ENCODE measurements at regions not wholly inside any gene's neighbourhood (a gene's known extent, or its start where the extent isn't known, plus 50 kb on each side); places are given as distances from the start of the nearest gene placed in this dataset.
A peak's percentile ranks its signal among the peaks of the same experiment; 100 is the strongest.

DNA sequence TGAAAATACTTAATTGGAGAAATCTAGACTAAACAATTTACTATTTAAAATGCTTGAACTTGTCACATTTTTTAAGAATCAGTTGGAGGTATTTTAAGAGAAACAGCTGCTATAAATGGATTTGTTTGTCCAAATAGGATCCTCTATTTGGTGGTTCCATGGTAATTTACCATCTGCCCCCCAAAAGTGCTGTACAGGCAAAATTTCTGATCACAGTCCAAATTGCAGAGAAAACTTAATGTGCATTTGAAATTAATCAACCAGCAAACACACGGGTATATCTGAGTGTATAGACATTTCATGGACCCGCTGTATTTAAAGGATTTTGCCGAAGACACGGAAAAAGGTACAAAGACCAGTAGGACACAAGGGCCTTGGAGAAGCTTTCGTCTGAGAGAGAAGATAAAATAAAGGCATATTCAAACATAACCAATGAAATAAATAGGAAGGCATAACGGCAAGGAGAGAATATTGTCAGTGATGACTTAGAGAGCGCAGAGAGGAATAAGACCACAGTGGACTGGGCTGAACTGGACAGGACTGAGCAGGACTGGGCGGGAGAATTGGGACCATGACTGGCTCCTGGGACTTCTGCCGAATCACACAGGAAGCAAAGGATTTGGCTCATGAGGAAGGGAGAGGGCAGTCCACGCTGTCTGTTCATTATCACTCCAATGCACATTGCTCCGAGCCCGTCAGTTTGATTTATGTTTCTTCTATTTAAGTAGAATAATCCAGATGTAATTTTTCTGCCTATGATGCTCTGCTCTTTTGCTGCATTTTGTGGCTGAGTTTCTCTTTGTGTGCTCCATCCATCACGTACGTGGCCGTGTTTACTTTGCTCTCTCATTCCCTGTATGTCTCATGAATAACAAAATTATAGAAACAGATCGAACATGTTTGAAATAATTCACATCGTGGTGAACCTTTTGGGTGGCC lies 112.8 kb downstream of the PRLHR start:
- no peak for DNase-seq
- POLR2A ChIA-PET = no interaction called here
- no peaks in the 10 kb centered on the region for H3K9me3 Mint-ChIP-seq
- no peak overlapping the region for H3K4me3 Mint-ChIP-seq
- Histone ChIP-seq H3K27ac (ENCODE audit: low read depth, low read length) (no peak overlapping the region), H3K27me3 (ENCODE audit: insufficient read depth, low read length, poor library complexity, severe bottlenecking) (no peaks in the 10 kb centered on the region), H3K36me3 (ENCODE audit: insufficient read depth, low read length) (no peaks in the 10 kb centered on the region), H3K4me3 (ENCODE audit: low read length) (no peak overlapping the region), H3K9me3 (ENCODE audit: low read length) (no peaks in the 10 kb centered on the region), H3K4me1 (ENCODE audit: insufficient read depth, low read length) (no peaks in the 10 kb centered on the region)
- CTCF ChIA-PET = no interaction called here
- no peaks in the 10 kb centered on the region for H3K4me1 Mint-ChIP-seq
- no peak overlapping the region for H3K27ac Mint-ChIP-seq
- no peaks in the 10 kb centered on the region for H3K36me3 Mint-ChIP-seq
- peaks cover 0 to 4% of the 10 kb centered on the region in 2 donors for H3K27me3 Mint-ChIP-seq

DNA sequence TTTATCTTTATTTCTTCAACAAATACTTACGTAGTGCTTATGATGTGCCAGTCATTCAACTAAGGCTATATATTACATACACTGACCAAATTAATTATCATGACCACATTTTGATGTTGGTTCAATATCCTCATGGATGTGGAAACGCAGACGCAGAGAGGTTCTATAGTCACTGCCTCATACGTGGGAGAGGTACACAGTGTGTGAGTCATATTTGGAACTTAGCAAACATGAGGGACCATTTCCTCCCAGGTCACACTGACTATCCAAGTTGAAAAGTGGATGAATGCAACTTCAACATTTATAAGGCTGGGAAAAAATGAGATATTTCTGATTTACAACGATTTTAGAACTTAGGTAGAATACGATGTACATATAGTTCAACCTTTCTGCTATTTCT lies 113.6 kb downstream of the PRLHR start:
- ChIA-PET CTCF (no interaction called here), POLR2A (no interaction called here)
- H3K36me3 ChIP-seq (ENCODE audit: insufficient read depth, low read length) = no peaks in the 10 kb centered on the region
- no peak overlapping the region for H3K27ac ChIP-seq (ENCODE audit: low read depth, low read length)
- H3K27me3 ChIP-seq (ENCODE audit: insufficient read depth, low read length, poor library complexity, severe bottlenecking) = no peaks in the 10 kb centered on the region
- no peak overlapping the region for H3K4me3 Mint-ChIP-seq
- no peaks in the 10 kb centered on the region for H3K4me1 Mint-ChIP-seq
- no peaks in the 10 kb centered on the region for H3K9me3 Mint-ChIP-seq
- no peak overlapping the region for H3K4me3 ChIP-seq (ENCODE audit: low read length)
- no peaks in the 10 kb centered on the region for H3K36me3 Mint-ChIP-seq
- no peaks in the 10 kb centered on the region for H3K9me3 ChIP-seq (ENCODE audit: low read length)
- DNase-seq = no peak
- no peaks in the 10 kb centered on the region for H3K4me1 ChIP-seq (ENCODE audit: insufficient read depth, low read length)
- H3K27ac Mint-ChIP-seq = no peak overlapping the region
- peaks cover 0 to 8% of the 10 kb centered on the region in 2 donors for H3K27me3 Mint-ChIP-seq

DNA sequence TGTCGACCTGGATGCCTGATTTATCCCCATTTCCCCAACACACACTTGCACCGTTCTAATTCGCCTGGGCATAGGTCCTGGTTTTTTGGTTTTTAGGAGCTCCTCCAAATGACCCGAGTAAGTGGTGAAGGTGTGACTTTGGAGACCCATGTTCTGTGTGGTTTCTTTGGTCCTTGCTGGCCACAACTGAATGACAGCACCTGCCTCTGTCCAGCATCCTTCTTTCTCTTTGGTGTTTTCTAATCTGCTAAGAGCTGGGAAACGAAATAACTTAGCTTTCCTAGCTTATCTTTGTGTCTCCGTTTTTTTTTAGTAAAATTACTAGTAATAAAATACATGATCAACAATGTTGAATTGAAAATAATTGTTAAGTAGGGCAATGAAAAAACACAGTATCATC lies 120.2 kb downstream of the PRLHR start:
- POLR2A ChIA-PET = no interaction called here
- Histone ChIP-seq H3K4me3 (ENCODE audit: low read length) (no peak overlapping the region), H3K27ac (ENCODE audit: low read depth, low read length) (no peak overlapping the region), H3K36me3 (ENCODE audit: insufficient read depth, low read length) (no peaks in the 10 kb centered on the region), H3K27me3 (ENCODE audit: insufficient read depth, low read length, poor library complexity, severe bottlenecking) (no peaks in the 10 kb centered on the region), H3K9me3 (ENCODE audit: low read length) (no peaks in the 10 kb centered on the region), H3K4me1 (ENCODE audit: insufficient read depth, low read length) (no peaks in the 10 kb centered on the region)
- no peak for DNase-seq
- Mint-ChIP-seq H3K4me3 (no peak overlapping the region), H3K9me3 (no peaks in the 10 kb centered on the region), H3K27ac (no peak overlapping the region), H3K36me3 (no peaks in the 10 kb centered on the region), H3K4me1 (no peaks in the 10 kb centered on the region), H3K27me3 (peaks cover 18 to 48% of the 10 kb centered on the region in 2 donors)
- CTCF ChIA-PET = interaction anchor here (1.5 kb wide), 1 partner anchor 16 kb away, joined by 4 read pairs; no protein-coding TSS in a partner anchor

GRCh38 chr10:118474111-118474510 lies 121.3 kb downstream of the PRLHR start:
- Histone ChIP-seq H3K4me3 (ENCODE audit: low read length) (no peak overlapping the region), H3K27me3 (ENCODE audit: insufficient read depth, low read length, poor library complexity, severe bottlenecking) (peaks cover 2% of the 10 kb centered on the region), H3K36me3 (ENCODE audit: insufficient read depth, low read length) (no peaks in the 10 kb centered on the region), H3K27ac (ENCODE audit: low read depth, low read length) (no peak overlapping the region), H3K4me1 (ENCODE audit: insufficient read depth, low read length) (no peaks in the 10 kb centered on the region), H3K9me3 (ENCODE audit: low read length) (no peaks in the 10 kb centered on the region)
- Mint-ChIP-seq H3K27ac (no peak overlapping the region), H3K4me3 (no peak overlapping the region), H3K9me3 (no peaks in the 10 kb centered on the region), H3K36me3 (no peaks in the 10 kb centered on the region), H3K27me3 (peaks cover 20 to 51% of the 10 kb centered on the region in 2 donors), H3K4me1 (no peaks in the 10 kb centered on the region)
- POLR2A ChIA-PET = no interaction called here
- CTCF ChIA-PET = no interaction called here
- DNase-seq = no peak

DNA sequence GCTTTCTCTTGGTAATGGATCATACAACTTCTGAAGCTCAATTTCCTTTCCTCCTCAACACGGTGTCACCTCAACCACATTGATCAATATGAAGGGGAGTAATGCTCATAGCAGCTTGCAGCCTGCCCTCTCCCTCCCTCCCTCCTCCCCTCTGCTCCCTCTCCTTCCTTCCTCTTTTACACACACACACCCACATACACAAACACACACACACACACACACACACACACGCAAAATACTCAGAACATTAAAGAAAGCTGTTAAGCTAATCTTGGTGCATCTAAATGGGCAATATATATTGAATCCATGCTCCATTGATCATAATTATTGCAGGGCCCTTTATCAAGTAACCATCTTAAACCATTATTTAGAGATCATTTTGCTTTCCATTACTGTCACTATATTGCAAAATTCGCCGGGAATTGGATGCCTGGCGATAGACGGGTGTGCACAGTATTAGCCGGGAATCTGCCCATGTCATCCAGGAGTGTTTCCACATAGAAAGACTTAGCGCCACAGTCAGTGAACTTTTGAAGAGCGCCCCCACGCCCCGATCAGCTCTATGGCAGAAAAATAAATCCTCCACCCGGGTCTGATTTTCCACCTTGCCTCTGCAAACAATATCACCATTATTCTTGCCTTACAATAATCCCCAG lies 122.0 kb downstream of the PRLHR start:
- Histone ChIP-seq H3K27ac (ENCODE audit: low read depth, low read length) (no peak overlapping the region), H3K27me3 (ENCODE audit: insufficient read depth, low read length, poor library complexity, severe bottlenecking) (peaks cover 3% of the 10 kb centered on the region), H3K36me3 (ENCODE audit: insufficient read depth, low read length) (no peaks in the 10 kb centered on the region), H3K4me1 (ENCODE audit: insufficient read depth, low read length) (no peaks in the 10 kb centered on the region), H3K9me3 (ENCODE audit: low read length) (no peaks in the 10 kb centered on the region), H3K4me3 (ENCODE audit: low read length) (no peak overlapping the region)
- Mint-ChIP-seq H3K27ac (peak overlapping the region in 1 of 8 donors; percentile 34), H3K9me3 (no peaks in the 10 kb centered on the region), H3K36me3 (no peaks in the 10 kb centered on the region), H3K4me1 (no peaks in the 10 kb centered on the region), H3K4me3 (no peak overlapping the region), H3K27me3 (peaks cover 20 to 56% of the 10 kb centered on the region in 2 donors)
- CTCF ChIA-PET = no interaction called here
- POLR2A ChIA-PET = no interaction called here
- DNase-seq = no peak

- POLR2A ChIA-PET = no interaction called here
These were observed 122.8 kb downstream of the PRLHR start for GRCh38 chr10:118472415-118473304.

GRCh38 chr10:118471863-118472262 lies 123.6 kb downstream of the PRLHR start:
- peaks cover 26 to 56% of the 10 kb centered on the region in 2 donors for H3K27me3 Mint-ChIP-seq

More at GRCh38 chr10:118472415-118473304, 122.8 kb downstream of the PRLHR start:
- H3K4me1 ChIP-seq (ENCODE audit: insufficient read depth, low read length) = no peaks in the 10 kb centered on the region
- H3K36me3 Mint-ChIP-seq = no peaks in the 10 kb centered on the region
- H3K9me3 ChIP-seq (ENCODE audit: low read length) = no peaks in the 10 kb centered on the region
- H3K27me3 Mint-ChIP-seq = peaks cover 22 to 60% of the 10 kb centered on the region in 2 donors
- CTCF ChIA-PET = interaction anchor here (0.6 kb wide), 1 partner anchor 14 kb away, joined by 3 read pairs; no protein-coding TSS in a partner anchor
- H3K27me3 ChIP-seq (ENCODE audit: insufficient read depth, low read length, poor library complexity, severe bottlenecking) = peaks cover 3% of the 10 kb centered on the region
- H3K4me1 Mint-ChIP-seq = no peaks in the 10 kb centered on the region
- H3K4me3 Mint-ChIP-seq = no peak overlapping the region
- DNase-seq = no peak
- H3K4me3 ChIP-seq (ENCODE audit: low read length) = no peak overlapping the region
- H3K9me3 Mint-ChIP-seq = no peaks in the 10 kb centered on the region
- H3K36me3 ChIP-seq (ENCODE audit: insufficient read depth, low read length) = no peaks in the 10 kb centered on the region
- H3K27ac ChIP-seq (ENCODE audit: low read depth, low read length) = no peak overlapping the region
- no peak overlapping the region for H3K27ac Mint-ChIP-seq

More at GRCh38 chr10:118471863-118472262, 123.6 kb downstream of the PRLHR start:
- H3K9me3 ChIP-seq (ENCODE audit: low read length) = no peaks in the 10 kb centered on the region
- no peak overlapping the region for H3K4me3 Mint-ChIP-seq
- ChIA-PET POLR2A (no interaction called here), CTCF (interaction anchor here (0.6 kb wide), 1 partner anchor 13 kb away, joined by 3 read pairs; no protein-coding TSS in a partner anchor)
- H3K4me3 ChIP-seq (ENCODE audit: low read length) = no peak overlapping the region
- H3K36me3 Mint-ChIP-seq = no peaks in the 10 kb centered on the region
- no peak for DNase-seq
- peaks cover 3% of the 10 kb centered on the region for H3K27me3 ChIP-seq (ENCODE audit: insufficient read depth, low read length, poor library complexity, severe bottlenecking)
- no peak overlapping the region for H3K27ac ChIP-seq (ENCODE audit: low read depth, low read length)
- no peaks in the 10 kb centered on the region for H3K9me3 Mint-ChIP-seq
- H3K36me3 ChIP-seq (ENCODE audit: insufficient read depth, low read length) = no peaks in the 10 kb centered on the region
- no peak overlapping the region for H3K27ac Mint-ChIP-seq
- no peaks in the 10 kb centered on the region for H3K4me1 ChIP-seq (ENCODE audit: insufficient read depth, low read length)
- no peaks in the 10 kb centered on the region for H3K4me1 Mint-ChIP-seq

All from CD8-positive, alpha-beta memory T cell (primary cell).